ENCODE measurements at regions not wholly inside any gene's neighbourhood (a gene's known extent, or its start where the extent isn't known, plus 50 kb on each side); places are given as distances from the start of the nearest gene placed in this dataset.

- Mint-ChIP-seq H3K4me1 (ENCODE audit: unreplicated experiment) (peaks cover 9% of the 10 kb centered on the region), H3K27me3 (no peaks in the 10 kb centered on the region), H3K36me3 (no peaks in the 10 kb centered on the region), H3K4me3 (peak overlapping the region; percentile 36), H3K9me3 (no peaks in the 10 kb centered on the region), H3K27ac (peak overlapping the region; percentile 68)
- no peak for TF ChIP-seq CTCF (conservative IDR thresholded peaks at IDR 0.05)
- DNase-seq (ENCODE audit: extremely low spot score, unreplicated experiment), result no peak
These were observed 238.5 kb upstream of the NAV3 start for GRCh38 chr12:77591959-77592743.

GRCh38 chr12:77590306-77590705, 240.4 kb upstream of the NAV3 start:
- H3K9me3 Mint-ChIP-seq, result no peaks in the 10 kb centered on the region
- no peaks in the 10 kb centered on the region for H3K36me3 Mint-ChIP-seq
- DNase-seq (ENCODE audit: extremely low spot score, unreplicated experiment), result no peak

GRCh38 chr12:77584860-77585259, 245.8 kb upstream of the NAV3 start:
- Mint-ChIP-seq H3K27ac (no peak overlapping the region), H3K4me3 (no peak overlapping the region), H3K36me3 (no peaks in the 10 kb centered on the region), H3K4me1 (ENCODE audit: unreplicated experiment) (no peaks in the 10 kb centered on the region), H3K27me3 (no peaks in the 10 kb centered on the region), H3K9me3 (no peaks in the 10 kb centered on the region)
- no peak for DNase-seq (ENCODE audit: extremely low spot score, unreplicated experiment)
- no peak for TF ChIP-seq CTCF (conservative IDR thresholded peaks at IDR 0.05)

More at GRCh38 chr12:77590306-77590705, 240.4 kb upstream of the NAV3 start:
- Mint-ChIP-seq H3K4me1 (ENCODE audit: unreplicated experiment) (peaks cover 9% of the 10 kb centered on the region), H3K27ac (no peak overlapping the region), H3K27me3 (no peaks in the 10 kb centered on the region), H3K4me3 (no peak overlapping the region)
- TF ChIP-seq CTCF (conservative IDR thresholded peaks at IDR 0.05), result no peak

- Mint-ChIP-seq H3K27me3 (no peaks in the 10 kb centered on the region), H3K36me3 (no peaks in the 10 kb centered on the region), H3K4me1 (ENCODE audit: unreplicated experiment) (peaks cover 13% of the 10 kb centered on the region), H3K4me3 (no peak overlapping the region), H3K9me3 (no peaks in the 10 kb centered on the region), H3K27ac (no peak overlapping the region)
- no peak for DNase-seq (ENCODE audit: extremely low spot score, unreplicated experiment)
- no peak for TF ChIP-seq CTCF (conservative IDR thresholded peaks at IDR 0.05)
These were observed 252.1 kb upstream of the NAV3 start for GRCh38 chr12:77578466-77579220.

- no peak for TF ChIP-seq CTCF (conservative IDR thresholded peaks at IDR 0.05)
- H3K36me3 Mint-ChIP-seq, result no peaks in the 10 kb centered on the region
These were observed 252.9 kb upstream of the NAV3 start for GRCh38 chr12:77577791-77578190.

More at GRCh38 chr12:77577791-77578190, 252.9 kb upstream of the NAV3 start:
- Mint-ChIP-seq H3K4me3 (no peak overlapping the region), H3K4me1 (ENCODE audit: unreplicated experiment) (peaks cover 13% of the 10 kb centered on the region), H3K9me3 (no peaks in the 10 kb centered on the region), H3K27me3 (no peaks in the 10 kb centered on the region), H3K27ac (no peak overlapping the region)
- DNase-seq (ENCODE audit: extremely low spot score, unreplicated experiment), result no peak
